ENCODE measurements at regions not wholly inside any gene's neighbourhood (a gene's known extent, or its start where the extent isn't known, plus 50 kb on each side); places are given as distances from the start of the nearest gene placed in this dataset.

- TF ChIP-seq CTCF (IDR thresholded peaks at IDR 0.05; ENCODE audit: poor library complexity) (no peak), EZH2 (IDR thresholded peaks at IDR 0.05; ENCODE audit: borderline replicate concordance) (no peak), EZH2phosphoT487 (IDR thresholded peaks at IDR 0.05; ENCODE audit: low read depth, severe bottlenecking, unreplicated experiment) (no peak)
These were observed 324.1 kb downstream of the BARHL2 start for GRCh38 chr1:90393025-90393424.
